ENCODE measurements at regions not wholly inside any gene's neighbourhood (a gene's known extent, or its start where the extent isn't known, plus 50 kb on each side); places are given as distances from the start of the nearest gene placed in this dataset.

DNA sequence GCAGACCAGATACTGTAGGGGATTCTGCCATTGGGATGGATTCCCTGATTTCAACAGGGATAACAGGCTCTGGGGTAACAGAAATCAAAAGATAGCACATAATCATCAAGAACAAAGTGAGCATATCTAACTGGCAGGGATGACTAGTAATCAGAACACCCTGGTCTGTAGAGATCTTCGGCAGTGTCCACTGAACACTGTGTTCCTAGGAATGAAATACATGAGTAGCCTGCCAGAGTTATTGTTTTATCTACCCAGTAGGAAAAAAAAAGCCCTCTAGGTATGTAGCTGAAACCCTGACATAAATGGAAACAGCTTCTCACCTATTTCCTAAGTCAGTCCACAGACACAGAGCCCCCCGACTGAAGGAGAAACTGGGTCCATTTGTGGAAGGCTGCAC, 340.3 kb upstream of the ZNF385D start:
- Histone ChIP-seq H3K9me3 (no peaks in the 10 kb centered on the region), H3K36me3 (no peaks in the 10 kb centered on the region), H3K4me3 (no peak overlapping the region), H3K4me1 (ENCODE audit: control insufficient read depth in 1 of 2, low read depth in 2 of 2) (no peaks in the 10 kb centered on the region), H3K27me3 (replicated peaks; ENCODE audit: insufficient read depth) (no peaks in the 10 kb centered on the region), H3K27ac (no peak overlapping the region)
- no peak for ATAC-seq (ENCODE audit: insufficient number of reproducible peaks, low FRiP score, low read depth)
- no peak for DNase-seq (ENCODE audit: low spot score)
- TF ChIP-seq CTCF (IDR thresholded peaks at IDR 0.05) = no peak

DNA sequence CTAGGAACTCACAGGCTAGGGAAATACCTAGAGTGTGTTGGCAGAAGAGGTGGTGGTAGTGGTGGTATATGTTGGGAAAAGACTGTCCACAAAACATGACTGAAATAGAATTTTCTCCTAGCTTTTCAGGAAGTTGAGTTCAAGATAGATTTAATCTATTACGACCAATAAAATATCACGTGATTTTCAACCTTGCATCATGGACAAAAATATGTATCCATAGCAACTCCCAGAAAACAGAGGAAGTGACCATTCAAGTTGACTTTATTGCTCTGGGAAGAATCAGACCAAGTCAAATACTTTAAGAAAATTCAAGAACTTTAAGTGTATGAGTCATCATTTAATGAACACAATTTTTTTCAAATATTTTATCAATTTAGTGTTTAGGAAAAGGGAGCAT, 347.0 kb upstream of the ZNF385D start:
- TF ChIP-seq CTCF (IDR thresholded peaks at IDR 0.05) = no peak

DNA sequence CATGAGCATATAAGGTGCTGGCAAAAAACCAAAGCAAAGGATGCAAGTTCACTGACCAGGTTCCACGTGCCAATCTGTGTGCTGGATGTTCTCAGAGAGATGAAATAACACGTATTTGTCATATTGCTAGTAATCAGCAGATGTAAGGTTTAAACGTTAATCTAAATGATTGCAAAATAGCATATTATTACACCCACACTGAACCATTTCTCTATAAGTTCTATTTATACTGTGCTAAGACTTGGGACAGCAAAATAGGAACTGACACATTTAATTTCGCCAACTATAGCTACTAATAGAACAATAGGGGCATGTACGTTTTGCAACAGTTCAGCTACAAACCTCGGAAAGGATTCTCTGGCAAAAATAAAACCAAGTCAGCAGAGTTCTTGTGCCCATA, 350.3 kb upstream of the ZNF385D start:
- Histone ChIP-seq H3K4me3 (no peak overlapping the region), H3K27me3 (replicated peaks; ENCODE audit: insufficient read depth) (no peaks in the 10 kb centered on the region)
- ATAC-seq (ENCODE audit: insufficient number of reproducible peaks, low FRiP score, low read depth) = no peak

More for the DNA sequence above, 347.0 kb upstream of the ZNF385D start:
- H3K9me3 ChIP-seq = no peaks in the 10 kb centered on the region
- no peak for ATAC-seq (ENCODE audit: insufficient number of reproducible peaks, low FRiP score, low read depth)
- no peak overlapping the region for H3K27ac ChIP-seq
- H3K36me3 ChIP-seq = no peaks in the 10 kb centered on the region
- H3K4me3 ChIP-seq = no peak overlapping the region
- H3K4me1 ChIP-seq (ENCODE audit: control insufficient read depth in 1 of 2, low read depth in 2 of 2) = no peaks in the 10 kb centered on the region
- no peak for DNase-seq (ENCODE audit: low spot score)
- no peaks in the 10 kb centered on the region for H3K27me3 ChIP-seq (replicated peaks; ENCODE audit: insufficient read depth)

GRCh38 chr3:22101811-22102210, 350.8 kb upstream of the ZNF385D start:
- DNase-seq (ENCODE audit: low spot score) (no peak), ATAC-seq (ENCODE audit: insufficient number of reproducible peaks, low FRiP score, low read depth) (no peak)
- Histone ChIP-seq H3K4me1 (ENCODE audit: control insufficient read depth in 1 of 2, low read depth in 2 of 2) (no peaks in the 10 kb centered on the region), H3K27ac (no peak overlapping the region), H3K36me3 (no peaks in the 10 kb centered on the region), H3K27me3 (replicated peaks; ENCODE audit: insufficient read depth) (no peaks in the 10 kb centered on the region), H3K4me3 (no peak overlapping the region), H3K9me3 (no peaks in the 10 kb centered on the region)
- no peak for TF ChIP-seq CTCF (IDR thresholded peaks at IDR 0.05)

More for the DNA sequence above, 350.3 kb upstream of the ZNF385D start:
- no peak for TF ChIP-seq CTCF (IDR thresholded peaks at IDR 0.05)
- no peaks in the 10 kb centered on the region for H3K36me3 ChIP-seq
- H3K9me3 ChIP-seq = no peaks in the 10 kb centered on the region
- DNase-seq (ENCODE audit: low spot score) = no peak
- no peak overlapping the region for H3K27ac ChIP-seq
- H3K4me1 ChIP-seq (ENCODE audit: control insufficient read depth in 1 of 2, low read depth in 2 of 2) = no peaks in the 10 kb centered on the region

DNA sequence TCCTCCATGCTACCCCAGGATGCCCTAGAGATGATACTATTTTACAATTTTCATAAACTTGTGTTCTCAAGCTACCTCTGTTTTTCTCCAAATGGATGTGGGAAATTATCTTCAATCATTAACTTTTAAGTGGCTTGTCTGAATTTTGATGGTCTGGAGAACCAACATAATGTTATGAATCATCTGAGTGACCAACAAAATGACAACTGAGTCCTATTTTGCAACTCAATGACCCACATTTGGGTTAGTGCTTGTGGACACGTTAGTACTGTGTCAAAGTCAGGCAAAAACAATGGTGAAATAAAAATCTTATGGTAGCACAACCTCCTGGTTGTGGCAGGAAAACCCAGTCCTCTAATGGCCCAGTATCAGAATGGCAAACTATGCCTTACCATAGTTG, 352.4 kb upstream of the ZNF385D start:
- no peak for TF ChIP-seq CTCF (IDR thresholded peaks at IDR 0.05)
- Histone ChIP-seq H3K4me1 (ENCODE audit: control insufficient read depth in 1 of 2, low read depth in 2 of 2) (no peaks in the 10 kb centered on the region), H3K9me3 (no peaks in the 10 kb centered on the region), H3K27me3 (replicated peaks; ENCODE audit: insufficient read depth) (no peaks in the 10 kb centered on the region), H3K36me3 (no peaks in the 10 kb centered on the region), H3K4me3 (no peak overlapping the region), H3K27ac (no peak overlapping the region)
- ATAC-seq (ENCODE audit: insufficient number of reproducible peaks, low FRiP score, low read depth) (no peak), DNase-seq (ENCODE audit: low spot score) (no peak)

Data from thoracic aorta (tissue), 2 donors.